ENCODE measurements at regions not wholly inside any gene's neighbourhood (a gene's known extent, or its start where the extent isn't known, plus 50 kb on each side); places are given as distances from the start of the nearest gene placed in this dataset.
"Not testable (repeated sequence)": the region's sequence is repeated elsewhere in the genome, so short reads cannot be mapped to it uniquely, and the experiment has no call there.

DNA sequence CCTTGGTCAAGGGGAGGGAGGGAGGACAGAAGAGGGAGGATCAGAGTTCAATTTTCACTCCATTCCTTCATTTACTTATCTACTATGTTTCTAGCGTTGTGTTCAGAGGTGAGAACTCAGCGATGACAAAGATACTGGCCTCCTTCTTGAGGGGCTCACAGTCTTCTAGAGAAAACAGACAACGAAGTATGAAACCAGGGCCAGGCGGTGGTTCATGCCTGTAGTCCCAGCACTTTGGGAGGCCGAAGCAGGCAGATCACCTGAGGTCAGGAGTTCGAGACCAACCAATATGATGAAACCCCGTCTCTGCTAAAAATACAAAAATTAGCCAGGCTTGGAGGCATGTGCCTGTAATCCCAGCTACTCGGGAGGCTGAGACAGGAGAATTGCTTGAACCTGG, 277.4 kb downstream of the MYCN start:
- not testable (repeated sequence) for DNase-seq

DNA sequence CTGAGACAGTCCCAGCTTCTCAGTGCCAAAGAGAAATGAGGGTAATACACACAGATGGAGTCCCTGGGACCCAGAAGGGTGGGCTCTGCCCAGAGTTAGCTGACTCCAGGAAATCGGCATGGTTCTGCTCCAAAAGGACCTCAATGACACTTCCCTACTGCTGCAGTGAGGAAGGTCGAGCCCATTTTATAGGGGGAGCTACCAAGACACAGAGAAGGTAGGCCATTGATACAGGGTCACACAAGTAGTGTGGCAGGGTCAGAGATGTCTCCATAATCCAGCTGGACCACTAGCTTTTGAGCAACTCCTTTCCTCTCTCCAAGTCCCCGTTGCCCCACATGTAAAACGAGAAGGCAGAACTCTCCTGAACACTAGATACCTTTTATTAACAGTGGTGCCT, 276.9 kb downstream of the MYCN start:
- no peak for DNase-seq

DNA sequence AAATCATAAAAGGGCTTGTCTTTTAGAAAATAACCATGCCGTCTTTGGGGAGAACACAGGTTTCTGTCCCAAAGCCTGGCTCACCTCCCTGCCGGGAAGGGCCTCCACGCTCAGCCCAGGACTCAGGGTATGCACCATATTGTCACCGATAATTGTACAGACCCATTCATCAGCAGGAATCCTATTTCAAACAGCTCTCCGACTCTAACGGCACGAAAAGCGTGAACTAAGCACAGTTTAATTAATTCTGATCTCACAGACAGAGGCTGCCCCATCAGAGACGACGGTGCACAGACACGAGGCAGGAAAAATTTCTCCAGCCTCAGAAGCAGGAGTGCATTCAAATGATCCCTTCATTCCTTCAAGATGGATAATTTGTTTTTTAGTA, 276.2 kb downstream of the MYCN start:
- DNase-seq: no peak

DNA sequence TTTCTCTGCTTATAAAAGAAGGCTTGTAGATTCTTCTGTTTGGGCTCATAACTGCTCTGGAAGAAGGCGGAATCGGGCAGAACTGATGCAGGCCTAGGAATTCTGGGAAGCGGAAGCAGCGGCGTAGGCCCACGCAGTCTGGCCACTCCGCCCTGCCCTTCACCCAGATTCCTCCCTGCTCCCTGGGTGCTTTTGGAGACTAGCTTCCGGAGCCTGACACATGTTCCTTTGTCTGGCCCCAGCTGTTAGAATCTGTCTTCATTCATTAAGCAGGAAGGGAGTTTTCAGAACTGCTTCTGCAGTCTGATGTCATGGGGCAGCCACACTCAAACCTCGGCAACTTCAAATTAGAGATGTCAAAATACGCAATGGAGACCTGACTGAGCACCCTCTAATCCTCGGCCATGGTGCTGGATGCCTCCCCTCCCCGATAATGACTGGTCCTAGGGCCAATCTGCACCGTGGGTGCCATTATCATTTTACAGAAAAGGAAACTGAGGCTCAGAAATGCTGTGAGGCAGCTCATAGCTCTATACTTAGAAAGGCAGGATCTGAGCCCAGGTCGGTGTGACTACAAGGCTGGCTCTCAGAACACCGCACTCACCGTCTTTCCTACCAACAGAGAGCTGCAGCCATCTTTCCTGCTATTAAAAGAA, 275.7 kb downstream of the MYCN start:
- DNase-seq: peak; percentile 29

DNA sequence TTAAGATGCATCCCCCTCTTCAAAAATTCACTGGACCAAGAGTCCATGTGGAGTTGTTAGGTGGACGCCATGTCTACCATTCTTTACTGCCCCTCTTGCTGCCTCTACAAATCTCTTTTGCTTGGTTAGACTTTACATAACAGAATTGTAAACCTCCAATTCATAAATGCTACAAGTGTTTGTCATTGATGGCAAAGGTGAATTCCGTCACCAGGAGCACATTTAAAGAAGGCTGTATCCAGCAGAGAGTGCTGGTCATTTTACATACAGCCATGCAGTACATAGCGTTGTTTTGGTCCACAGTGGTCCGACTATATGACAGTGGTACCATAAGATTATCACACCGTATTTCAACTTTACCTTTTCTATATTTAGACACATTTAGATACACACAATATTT, 274.5 kb downstream of the MYCN start:
- no peak for DNase-seq

DNA sequence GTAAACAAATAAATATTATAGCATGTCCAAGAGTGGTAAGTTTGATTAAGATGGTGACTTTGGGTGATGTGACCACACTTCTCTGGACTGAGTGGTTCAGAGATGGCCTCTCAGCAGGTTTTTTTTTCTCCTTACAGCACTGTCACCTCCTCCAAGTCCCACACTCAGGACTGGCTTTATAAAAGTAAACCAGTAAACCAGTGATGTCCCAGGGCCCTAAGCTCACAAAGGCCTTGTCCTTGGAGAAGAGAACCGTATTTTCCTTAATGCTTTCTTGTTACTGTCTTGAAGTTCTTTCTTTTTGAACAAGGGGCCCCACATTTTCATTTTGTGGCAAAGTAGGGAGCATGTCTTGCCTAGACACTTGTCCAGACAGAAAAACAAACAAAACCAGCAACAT, 274.0 kb downstream of the MYCN start:
- no peak for DNase-seq

DNA sequence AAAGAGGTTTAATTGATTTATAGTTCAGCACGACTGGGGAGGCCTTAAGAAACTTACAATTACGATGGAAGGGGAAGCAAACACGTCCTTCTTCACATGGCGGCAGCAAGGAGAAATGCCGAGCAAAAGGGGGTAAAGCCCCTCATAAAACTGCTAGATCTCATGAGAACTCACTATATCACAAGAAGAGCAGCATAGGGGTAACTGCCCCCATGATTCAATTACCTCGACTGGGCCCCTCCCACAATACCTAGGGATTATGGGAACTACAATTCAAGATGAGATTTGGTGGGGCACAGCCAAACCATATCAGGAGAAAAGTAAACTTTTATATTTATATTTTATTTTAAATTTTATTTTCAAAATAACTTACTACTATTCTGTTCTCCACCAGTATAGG, 272.0 kb downstream of the MYCN start:
- no peak for DNase-seq

DNA sequence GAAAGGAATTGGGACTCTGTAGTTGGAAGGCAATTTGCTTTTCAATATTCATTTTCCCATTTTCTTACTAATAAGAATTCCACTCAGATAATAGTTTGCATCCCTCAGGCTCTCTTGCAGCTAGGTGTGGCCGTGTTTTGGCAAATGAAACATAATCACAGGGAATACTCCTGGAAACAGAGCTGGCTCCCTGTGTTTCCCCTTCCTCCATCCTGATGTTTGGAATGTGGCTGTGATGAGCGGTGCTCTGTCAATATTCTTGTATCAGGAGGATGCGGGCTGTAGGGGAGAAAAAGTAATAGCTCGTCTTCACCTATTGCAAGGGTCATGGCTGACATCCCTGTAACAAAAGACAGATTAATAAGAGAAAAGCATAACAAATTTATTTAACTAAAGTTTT, 271.0 kb downstream of the MYCN start:
- no peak for DNase-seq

DNA sequence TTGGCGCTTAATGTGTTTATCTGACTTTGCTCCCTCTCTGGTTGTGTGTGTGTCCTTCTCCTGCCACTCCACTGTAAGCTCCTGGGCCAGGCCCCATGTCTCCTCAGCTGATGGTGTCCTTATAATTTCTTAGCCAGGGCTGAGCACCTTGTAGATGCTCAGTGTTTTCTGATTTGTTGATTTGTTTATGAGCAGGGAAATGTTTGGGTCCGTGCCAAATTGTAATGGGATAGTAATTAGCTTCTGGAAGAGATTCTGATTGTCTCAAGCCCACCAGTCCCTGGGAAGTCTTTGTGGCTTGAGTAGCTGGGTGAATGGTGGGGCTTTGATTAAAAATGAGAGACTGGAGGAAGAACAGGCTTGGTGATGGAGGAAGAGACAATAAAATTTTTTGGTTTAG, 270.5 kb downstream of the MYCN start:
- no peak for DNase-seq

DNA sequence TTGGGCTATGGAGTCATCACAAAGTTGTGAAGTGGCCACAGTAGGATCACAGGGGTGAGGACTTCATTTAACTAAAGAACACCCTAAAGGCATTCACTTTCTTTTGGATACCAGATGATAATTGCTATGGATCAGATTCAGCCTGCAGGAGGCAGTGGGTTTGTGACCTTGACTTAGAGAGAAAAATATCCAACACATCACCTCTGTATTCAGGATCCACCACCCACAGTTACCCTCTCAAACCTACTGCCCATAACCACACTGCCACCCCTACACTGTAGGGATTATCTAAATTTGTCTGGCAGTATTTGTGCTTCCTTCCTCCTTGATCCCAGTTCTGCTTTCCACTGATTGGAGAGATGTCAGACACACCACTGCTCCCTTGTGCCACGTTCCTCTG, 269.4 kb downstream of the MYCN start:
- DNase-seq: no peak

DNA sequence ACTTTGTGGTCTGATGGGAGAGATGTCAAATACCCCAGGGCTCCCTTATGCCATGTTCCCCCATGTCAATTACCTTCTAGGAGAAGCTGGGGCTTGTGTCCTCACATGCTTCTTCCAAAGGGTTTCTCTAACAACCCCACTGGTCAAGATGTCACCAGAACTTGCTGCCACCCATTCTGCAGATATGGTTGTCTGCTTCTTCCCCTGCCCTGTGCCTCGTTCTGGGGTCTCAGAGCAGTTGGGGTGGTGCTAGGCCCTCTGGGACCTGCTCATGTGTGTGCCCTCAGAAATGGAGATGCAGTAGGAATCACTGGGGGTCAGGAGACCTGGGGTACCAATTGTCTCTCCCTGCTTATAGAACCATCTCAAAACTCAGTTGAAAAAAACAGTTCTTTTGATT, 268.6 kb downstream of the MYCN start:
- no peak for DNase-seq

DNA sequence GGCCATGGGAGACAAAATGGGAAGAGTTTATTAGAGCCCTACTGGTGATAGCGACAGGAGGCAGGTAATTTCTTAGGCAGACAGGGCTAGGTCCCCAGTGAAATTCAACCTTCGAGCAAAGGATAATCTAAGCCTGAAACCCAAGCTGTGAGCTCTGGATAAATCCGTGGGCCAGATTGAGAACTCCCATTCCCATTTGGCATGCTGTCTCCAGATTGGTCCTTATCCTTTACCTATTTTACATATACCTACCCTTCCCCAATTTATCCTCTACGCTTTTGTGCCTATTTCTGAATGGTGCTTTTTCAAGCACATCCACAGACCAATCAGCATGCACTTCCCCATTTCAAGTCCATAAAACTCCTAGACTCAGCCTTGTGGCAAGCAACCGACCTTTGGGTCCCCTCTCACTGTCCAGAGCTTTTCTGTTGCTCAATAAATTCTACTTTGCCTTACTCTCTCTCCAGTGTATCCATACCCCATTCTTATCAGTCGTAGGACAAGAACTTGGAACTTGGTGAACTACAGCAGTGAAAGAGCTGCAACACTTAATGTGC, 268.0 kb downstream of the MYCN start:
- no peak for DNase-seq

DNA sequence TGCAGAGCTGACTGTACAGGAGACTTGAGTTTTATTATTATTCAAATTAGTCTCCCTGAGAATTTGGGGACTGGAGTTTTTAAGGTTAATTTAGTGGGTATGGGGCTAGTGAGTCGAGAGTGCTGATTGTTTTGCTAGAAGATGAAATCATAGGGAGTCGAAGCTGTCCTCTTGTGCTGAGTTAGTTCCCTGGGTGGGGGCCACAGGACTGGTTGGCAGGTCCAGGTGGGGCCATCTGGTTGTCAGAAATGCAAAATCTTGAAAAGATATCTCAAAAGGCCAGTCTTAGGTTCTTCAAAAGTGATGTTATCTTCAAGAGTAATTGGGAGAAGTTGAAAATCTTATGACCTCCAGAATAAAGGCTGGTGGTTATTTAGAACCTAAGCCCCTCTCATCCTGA, 267.3 kb downstream of the MYCN start:
- no peak for DNase-seq

DNA sequence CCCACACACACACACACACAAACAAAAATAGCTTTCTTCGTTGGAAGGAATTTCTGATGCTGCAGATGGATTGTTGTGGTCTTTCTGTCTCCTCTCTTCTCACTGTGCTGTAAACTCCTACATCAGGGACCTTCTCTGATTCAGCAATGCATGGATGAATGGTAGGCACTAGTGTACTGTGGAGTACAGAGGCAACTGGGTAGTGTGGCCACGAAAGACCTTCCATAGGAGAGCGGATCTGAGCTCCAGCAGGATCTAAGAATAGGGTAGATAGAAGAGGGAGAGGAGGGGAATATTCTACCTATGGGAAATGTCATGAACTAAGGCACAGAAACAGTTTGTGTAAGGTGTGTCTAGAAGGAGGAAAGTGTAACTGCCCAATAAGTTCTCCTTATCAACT, 266.8 kb downstream of the MYCN start:
- no peak for DNase-seq

DNA sequence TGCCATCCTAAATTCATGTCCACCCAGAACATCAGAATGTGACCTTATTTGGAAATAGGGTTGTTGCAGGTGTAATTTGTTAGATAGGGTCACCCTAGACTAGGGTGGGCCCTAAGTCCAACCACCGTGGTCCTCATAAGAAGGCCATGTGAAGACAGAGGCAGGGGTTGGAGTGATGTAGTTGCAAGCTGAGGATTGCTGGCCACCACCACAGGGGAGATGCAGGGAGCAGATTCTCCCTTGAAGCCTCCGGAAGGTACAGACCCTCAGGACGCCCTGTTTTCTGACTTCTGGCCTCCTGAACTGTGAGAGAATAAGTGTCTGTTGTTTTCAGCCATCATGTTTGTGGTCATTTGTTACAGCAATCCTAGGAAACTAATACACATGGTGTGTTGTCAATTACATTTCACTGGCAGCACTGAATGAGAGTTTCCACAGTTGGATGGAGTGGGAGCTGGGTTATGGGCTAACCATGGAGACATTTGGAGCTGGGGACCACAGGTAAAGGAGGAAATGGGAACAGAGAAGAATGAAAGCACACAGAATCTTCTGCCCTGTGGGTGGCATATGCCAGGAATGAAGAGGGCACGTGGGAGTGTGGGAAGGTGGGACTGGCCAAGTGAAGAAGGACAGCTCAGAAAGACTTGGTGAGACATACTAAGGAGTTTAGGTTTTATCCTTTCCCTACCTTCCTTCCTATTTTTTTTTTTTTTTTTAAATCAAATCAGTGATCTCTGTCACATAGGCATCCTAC, 266.0 kb downstream of the MYCN start:
- DNase-seq: no peak

DNA sequence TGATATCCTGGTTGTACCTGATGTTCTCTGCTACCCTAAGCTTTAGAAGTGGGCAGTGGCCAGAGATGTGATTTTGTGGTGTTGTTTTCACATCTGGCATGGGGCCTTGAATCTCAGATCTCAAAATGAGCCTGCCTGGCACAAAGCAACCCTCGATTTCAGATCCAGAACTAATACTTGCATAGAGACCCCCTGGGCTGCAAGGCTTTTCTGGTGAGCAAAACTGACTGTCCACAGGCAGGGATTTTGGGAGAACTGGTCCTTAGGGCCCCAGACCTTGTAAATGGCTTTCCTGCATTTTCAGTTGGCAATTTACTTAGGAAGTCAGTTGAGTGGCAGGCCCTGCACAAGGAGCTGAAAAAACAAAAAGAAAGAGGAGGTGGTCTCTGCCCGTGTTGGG, 265.3 kb downstream of the MYCN start:
- DNase-seq: no peak

DNA sequence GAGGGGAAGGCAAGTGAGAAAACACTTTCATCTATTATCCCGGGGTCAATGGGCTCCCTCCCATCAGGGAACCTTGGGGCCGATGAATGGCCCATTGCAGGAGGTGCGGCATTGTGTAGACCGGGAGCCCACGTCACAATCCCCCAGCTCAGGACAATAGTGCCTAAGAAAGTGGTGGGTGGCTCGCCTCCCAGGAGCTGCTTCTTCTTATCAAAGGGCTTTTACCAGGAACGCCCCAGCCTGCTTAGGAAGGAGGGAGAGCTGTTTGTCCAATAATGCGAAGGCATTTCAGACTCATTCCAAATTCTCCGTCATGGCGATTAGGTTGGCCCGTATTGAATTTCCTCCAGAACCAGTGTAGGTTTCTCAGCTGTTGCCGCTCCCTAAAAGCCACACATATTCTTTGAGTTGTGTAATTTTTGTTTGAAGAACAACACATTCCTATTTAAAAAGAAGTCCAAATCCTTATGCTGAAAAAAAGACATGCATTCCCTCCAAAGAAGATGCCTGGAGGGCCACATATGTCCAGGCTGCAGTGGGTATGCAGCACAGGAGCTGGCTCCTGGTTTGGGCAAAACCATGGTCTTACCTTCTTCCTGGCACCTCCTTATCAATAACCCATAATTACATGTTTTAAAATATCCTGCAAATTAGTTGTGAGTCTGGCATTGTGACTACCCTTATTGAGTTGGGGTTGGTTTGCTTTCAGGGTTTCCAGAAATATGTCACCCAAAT, 264.7 kb downstream of the MYCN start:
- DNase-seq: no peak

DNA sequence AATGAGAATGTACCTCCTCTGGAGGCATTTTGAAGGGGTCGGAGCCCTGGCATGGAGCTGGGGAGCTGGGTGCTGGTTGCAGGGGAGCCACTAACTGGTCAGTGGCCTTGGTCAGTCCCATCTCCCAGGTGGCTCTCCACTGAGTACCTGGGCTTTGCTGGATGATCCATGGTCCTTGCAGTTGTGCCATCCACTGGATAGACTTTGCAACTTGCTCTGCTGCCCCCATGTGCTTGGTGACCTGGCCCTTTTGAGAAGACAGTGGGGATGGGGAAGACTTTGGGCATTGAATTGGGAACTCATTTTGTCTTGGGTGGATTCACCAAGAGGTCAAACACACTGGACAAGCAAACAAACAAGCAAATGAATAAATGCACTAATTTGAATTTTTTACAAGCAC, 263.9 kb downstream of the MYCN start:
- no peak for DNase-seq

DNA sequence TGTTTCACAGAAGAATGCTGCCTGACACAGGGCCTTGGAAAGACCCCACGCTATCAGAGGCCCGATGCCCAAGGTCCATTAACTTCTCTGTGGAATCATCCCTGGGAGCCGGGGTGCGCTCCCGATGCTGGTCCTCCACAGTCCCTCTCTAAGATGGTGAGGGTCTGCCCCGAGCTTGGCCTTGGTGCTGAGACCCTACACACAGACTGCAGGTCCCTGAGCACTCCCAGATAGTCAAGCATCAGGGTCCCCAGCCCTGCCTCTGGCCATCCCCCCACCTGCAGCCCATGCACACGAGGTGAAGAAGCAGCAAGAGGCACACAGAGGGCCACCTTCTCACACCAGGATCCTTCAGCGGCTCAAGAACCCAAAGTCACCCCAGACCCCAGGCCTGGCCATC, 263.3 kb downstream of the MYCN start:
- no peak for DNase-seq

DNA sequence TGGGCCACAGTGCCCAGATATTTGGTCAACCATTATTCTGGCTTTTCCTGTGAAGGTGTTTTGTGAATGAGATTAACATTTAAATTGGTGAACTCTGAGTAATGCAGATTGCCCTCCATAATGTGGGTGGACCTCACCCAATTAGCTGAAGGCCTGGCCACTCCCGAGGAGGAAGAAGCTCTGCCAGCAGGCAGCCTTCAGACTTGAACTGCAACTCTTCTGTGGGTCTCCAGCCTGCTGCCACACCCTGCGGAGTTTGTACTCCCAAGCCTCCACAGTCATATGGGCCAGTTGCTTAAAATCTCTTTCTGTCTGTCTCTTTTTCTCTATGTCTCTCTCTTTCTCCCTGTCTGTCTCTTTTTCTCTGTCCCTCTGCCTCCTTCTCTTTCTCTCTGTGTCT, 262.7 kb downstream of the MYCN start:
- no peak for DNase-seq

DNA sequence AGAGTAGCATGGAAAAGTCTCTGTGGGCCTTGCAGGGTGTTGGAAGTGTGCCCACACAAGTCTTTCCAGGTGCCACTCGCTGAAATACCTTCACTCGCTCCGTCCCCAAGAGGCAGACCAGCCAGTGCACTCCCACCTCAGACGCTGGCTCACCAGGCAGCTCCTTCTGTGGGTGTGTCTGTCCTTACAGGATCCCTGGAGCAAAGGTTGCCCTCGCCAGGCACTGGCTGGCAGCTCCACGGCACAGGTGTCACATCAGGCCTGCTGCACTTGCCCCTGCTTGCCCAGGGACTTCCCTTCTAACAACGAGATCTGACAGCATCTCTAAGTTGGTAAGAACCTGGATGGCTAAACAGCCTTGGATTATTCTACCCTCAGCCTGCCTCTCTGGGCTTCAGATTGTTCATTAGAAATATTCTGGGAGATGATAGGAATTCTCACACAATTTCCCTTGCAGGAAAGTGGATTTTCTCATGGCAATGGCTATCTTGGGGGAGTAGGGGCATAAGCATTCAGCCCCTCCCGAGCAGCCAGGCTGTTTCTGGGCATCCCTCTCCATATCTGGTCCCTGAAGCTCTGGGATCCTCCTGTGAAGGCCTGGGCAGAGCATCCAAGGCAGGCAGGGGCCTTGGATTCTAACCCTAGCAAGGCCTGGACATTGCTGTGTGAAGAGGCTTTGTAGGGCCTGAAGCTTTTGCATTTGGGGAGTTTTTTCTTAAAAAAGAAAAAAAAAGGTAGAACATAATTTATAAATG, 262.1 kb downstream of the MYCN start:
- DNase-seq: no peak

DNA sequence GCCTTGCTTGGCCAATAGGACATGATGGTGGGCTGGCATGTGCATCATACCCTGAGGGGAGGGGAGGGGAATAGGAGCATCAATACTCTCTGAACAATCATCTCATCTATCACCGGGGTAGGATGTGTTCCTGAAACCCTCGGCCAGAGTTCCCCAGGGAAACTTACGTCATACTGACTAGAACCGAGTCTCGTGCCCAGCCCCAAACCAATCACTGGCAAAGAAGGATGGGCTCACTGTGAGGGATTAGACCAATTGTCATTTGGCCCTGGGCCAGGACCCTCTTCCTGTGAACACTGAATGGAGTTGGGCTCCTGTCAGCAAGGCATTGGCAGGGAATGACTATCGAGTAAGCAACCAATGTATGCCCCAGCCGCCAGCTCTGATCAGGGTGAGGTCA, 261.5 kb downstream of the MYCN start:
- no peak for DNase-seq
